ENCODE measurements at regions not wholly inside any gene's neighbourhood (a gene's known extent, or its start where the extent isn't known, plus 50 kb on each side); places are given as distances from the start of the nearest gene placed in this dataset.

DNA sequence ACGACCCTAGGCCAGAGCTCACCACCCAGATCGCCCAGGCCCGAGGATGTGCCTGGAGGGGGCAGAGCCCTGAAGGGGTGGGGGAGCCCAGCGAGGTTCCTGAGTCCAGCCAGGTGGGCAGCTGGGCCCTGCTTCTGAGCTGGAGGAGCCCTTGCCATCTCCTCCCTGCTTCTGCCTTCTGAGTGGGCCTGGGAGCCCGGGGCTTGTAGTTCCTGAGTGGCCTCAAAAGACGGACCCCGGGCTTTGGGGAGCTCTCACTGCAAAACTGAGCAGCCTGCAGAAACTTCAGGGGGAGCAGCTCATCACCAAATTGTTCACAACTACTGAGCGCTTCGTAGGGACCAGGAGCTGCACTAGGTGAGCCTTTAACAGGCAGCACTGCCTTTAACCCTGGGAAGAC, 112.1 kb downstream of the NCOR2 start:
- TF ChIP-seq, protein P1, sequence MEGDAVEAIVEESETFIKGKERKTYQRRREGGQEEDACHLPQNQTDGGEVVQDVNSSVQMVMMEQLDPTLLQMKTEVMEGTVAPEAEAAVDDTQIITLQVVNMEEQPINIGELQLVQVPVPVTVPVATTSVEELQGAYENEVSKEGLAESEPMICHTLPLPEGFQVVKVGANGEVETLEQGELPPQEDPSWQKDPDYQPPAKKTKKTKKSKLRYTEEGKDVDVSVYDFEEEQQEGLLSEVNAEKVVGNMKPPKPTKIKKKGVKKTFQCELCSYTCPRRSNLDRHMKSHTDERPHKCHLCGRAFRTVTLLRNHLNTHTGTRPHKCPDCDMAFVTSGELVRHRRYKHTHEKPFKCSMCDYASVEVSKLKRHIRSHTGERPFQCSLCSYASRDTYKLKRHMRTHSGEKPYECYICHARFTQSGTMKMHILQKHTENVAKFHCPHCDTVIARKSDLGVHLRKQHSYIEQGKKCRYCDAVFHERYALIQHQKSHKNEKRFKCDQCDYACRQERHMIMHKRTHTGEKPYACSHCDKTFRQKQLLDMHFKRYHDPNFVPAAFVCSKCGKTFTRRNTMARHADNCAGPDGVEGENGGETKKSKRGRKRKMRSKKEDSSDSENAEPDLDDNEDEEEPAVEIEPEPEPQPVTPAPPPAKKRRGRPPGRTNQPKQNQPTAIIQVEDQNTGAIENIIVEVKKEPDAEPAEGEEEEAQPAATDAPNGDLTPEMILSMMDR (IDR thresholded peaks at IDR 0.05; ENCODE audit: low read depth, low read length) = no peak
- TF ChIP-seq EZH2phosphoT487 (IDR thresholded peaks at IDR 0.05; ENCODE audit: low read depth) = no peak

Data from OCI-LY3 (cell line).